ENCODE measurements at regions not wholly inside any gene's neighbourhood (a gene's known extent, or its start where the extent isn't known, plus 50 kb on each side); places are given as distances from the start of the nearest gene placed in this dataset.

GRCh38 chr4:31141832-31142142, 421.6 kb downstream of the PCDH7 start:
- Histone ChIP-seq H3K27me3 (replicated peaks; ENCODE audit: insufficient read depth, low read depth, low read length, poor library complexity) (no peaks in the 10 kb centered on the region), H3K4me1 (ENCODE audit: insufficient read depth, low read length, poor library complexity, severe bottlenecking) (peaks cover 17% of the 10 kb centered on the region), H3K4me3 (ENCODE audit: low read depth, low read length, poor library complexity, severe bottlenecking) (no peak overlapping the region), H3K9me3 (ENCODE audit: low read depth, low read length, poor library complexity, severe bottlenecking) (no peaks in the 10 kb centered on the region), H3K27ac (ENCODE audit: low read depth, low read length, poor library complexity, severe bottlenecking) (no peak overlapping the region), H3K36me3 (ENCODE audit: insufficient read depth, low read length, poor library complexity, severe bottlenecking) (peaks cover 32% of the 10 kb centered on the region)
- intact Hi-C loops (cut with micrococcal nuclease; ENCODE audit: unreplicated experiment) = no loop called here
- BruUV-seq (replicated peaks) = no TSS peak
- ChIA-PET CTCF (no interaction called here), POLR2A (ENCODE audit: low non-redundant PET) (no interaction called here)
- no peak for TF ChIP-seq EZH2 (IDR thresholded peaks at IDR 0.05; ENCODE audit: borderline replicate concordance, low read depth, low read length, poor library complexity, severe bottlenecking)
- TF ChIP-seq CTCF (conservative IDR thresholded peaks at IDR 0.05; ENCODE audit: low read depth, low read length) = no peak
- no peak for DNase-seq (ENCODE audit: low spot score)

- Histone ChIP-seq H3K4me3 (ENCODE audit: low read depth, low read length, poor library complexity, severe bottlenecking) (no peak overlapping the region), H3K27me3 (replicated peaks; ENCODE audit: insufficient read depth, low read depth, low read length, poor library complexity) (no peaks in the 10 kb centered on the region), H3K9me3 (ENCODE audit: low read depth, low read length, poor library complexity, severe bottlenecking) (no peaks in the 10 kb centered on the region), H3K27ac (ENCODE audit: low read depth, low read length, poor library complexity, severe bottlenecking) (no peak overlapping the region), H3K4me1 (ENCODE audit: insufficient read depth, low read length, poor library complexity, severe bottlenecking) (peaks cover 3% of the 10 kb centered on the region), H3K36me3 (ENCODE audit: insufficient read depth, low read length, poor library complexity, severe bottlenecking) (peaks cover 32% of the 10 kb centered on the region)
- no TSS peak for BruUV-seq (replicated peaks)
- CTCF ChIA-PET = no interaction called here
- no peak for DNase-seq (ENCODE audit: low spot score)
- POLR2A ChIA-PET (ENCODE audit: low non-redundant PET) = no interaction called here
- intact Hi-C loops (cut with micrococcal nuclease; ENCODE audit: unreplicated experiment) = no loop called here
- no peak for TF ChIP-seq CTCF (conservative IDR thresholded peaks at IDR 0.05; ENCODE audit: low read depth, low read length)
- TF ChIP-seq EZH2 (IDR thresholded peaks at IDR 0.05; ENCODE audit: borderline replicate concordance, low read depth, low read length, poor library complexity, severe bottlenecking) = no peak
Measured at GRCh38 chr4:31146366-31146765, 426.2 kb downstream of the PCDH7 start.

- CTCF ChIA-PET = no interaction called here
- H3K9me3 ChIP-seq (ENCODE audit: low read depth, low read length, poor library complexity, severe bottlenecking) = no peaks in the 10 kb centered on the region
- H3K27ac ChIP-seq (ENCODE audit: low read depth, low read length, poor library complexity, severe bottlenecking) = no peak overlapping the region
- H3K4me1 ChIP-seq (ENCODE audit: insufficient read depth, low read length, poor library complexity, severe bottlenecking) = no peaks in the 10 kb centered on the region
- H3K4me3 ChIP-seq (ENCODE audit: low read depth, low read length, poor library complexity, severe bottlenecking) = no peak overlapping the region
- H3K27me3 ChIP-seq (replicated peaks; ENCODE audit: insufficient read depth, low read depth, low read length, poor library complexity) = no peaks in the 10 kb centered on the region
- no peak for DNase-seq (ENCODE audit: low spot score)
- peaks cover 11% of the 10 kb centered on the region for H3K36me3 ChIP-seq (ENCODE audit: insufficient read depth, low read length, poor library complexity, severe bottlenecking)
- TF ChIP-seq CTCF (conservative IDR thresholded peaks at IDR 0.05; ENCODE audit: low read depth, low read length) = no peak
- TF ChIP-seq EZH2 (IDR thresholded peaks at IDR 0.05; ENCODE audit: borderline replicate concordance, low read depth, low read length, poor library complexity, severe bottlenecking) = no peak
- intact Hi-C loops (cut with micrococcal nuclease; ENCODE audit: unreplicated experiment) = no loop called here
- BruUV-seq (replicated peaks) = no TSS peak
- POLR2A ChIA-PET (ENCODE audit: low non-redundant PET) = interaction anchor here (0.7 kb wide), 1 partner anchor 78 kb away, joined by 4 read pairs; no protein-coding TSS in a partner anchor
Measured at GRCh38 chr4:31148990-31149389, 428.8 kb downstream of the PCDH7 start.
